NCI-H510A (cell line): ENCODE measurements at regions not wholly inside any gene's neighbourhood (a gene's known extent, or its start where the extent isn't known, plus 50 kb on each side); places are given as distances from the start of the nearest gene placed in this dataset.

Source experiments
- DNase-seq: peaks from one replicate; lab custom pipeline; 2025; lab: John Stamatoyannopoulos, UW

GRCh38 chr16:72317446-72317845, 145.5 kb upstream of the PMFBP1 start:
- DNase-seq = no peak

GRCh38 chr16:72313903-72314302, 141.9 kb upstream of the PMFBP1 start:
- DNase-seq = no peak

- no peak for DNase-seq
These were observed 140.9 kb upstream of the PMFBP1 start for GRCh38 chr16:72312828-72313227.

- no peak for DNase-seq
These were observed 139.5 kb upstream of the PMFBP1 start for GRCh38 chr16:72311426-72311825.

GRCh38 chr16:72309001-72309400, 137.0 kb upstream of the PMFBP1 start:
- DNase-seq = no peak

- no peak for DNase-seq
These were observed 136.4 kb upstream of the PMFBP1 start for GRCh38 chr16:72308396-72308795.

GRCh38 chr16:72302332-72302731, 130.4 kb upstream of the PMFBP1 start:
- no peak for DNase-seq

- DNase-seq = no peak
These were observed 129.7 kb upstream of the PMFBP1 start for GRCh38 chr16:72301523-72302236.

GRCh38 chr16:72300892-72301291, 128.9 kb upstream of the PMFBP1 start:
- DNase-seq = no peak

GRCh38 chr16:72299684-72300243, 127.8 kb upstream of the PMFBP1 start:
- no peak for DNase-seq

GRCh38 chr16:72298961-72299360, 127.0 kb upstream of the PMFBP1 start:
- no peak for DNase-seq

- no peak for DNase-seq
These were observed 124.0 kb upstream of the PMFBP1 start for GRCh38 chr16:72295914-72296313.

GRCh38 chr16:72291531-72291981, 119.6 kb upstream of the PMFBP1 start:
- DNase-seq = no peak

- DNase-seq = no peak
These were observed 119.2 kb upstream of the PMFBP1 start for GRCh38 chr16:72291121-72291520.

- DNase-seq = no peak
These were observed 115.7 kb upstream of the PMFBP1 start for GRCh38 chr16:72287649-72288048.

GRCh38 chr16:72286936-72287620, 115.1 kb upstream of the PMFBP1 start:
- DNase-seq = no peak

- no peak for DNase-seq
These were observed 113.8 kb upstream of the PMFBP1 start for GRCh38 chr16:72285728-72286127.

GRCh38 chr16:72285324-72285723, 113.4 kb upstream of the PMFBP1 start:
- DNase-seq = no peak

- DNase-seq = no peak
These were observed 112.3 kb upstream of the PMFBP1 start for GRCh38 chr16:72284042-72284789.

- no peak for DNase-seq
These were observed 110.4 kb upstream of the PMFBP1 start for GRCh38 chr16:72282362-72282761.

GRCh38 chr16:72278301-72278700, 106.3 kb upstream of the PMFBP1 start:
- DNase-seq = no peak

GRCh38 chr16:72277749-72278148, 105.8 kb upstream of the PMFBP1 start:
- DNase-seq = no peak
